ENCODE measurements at regions not wholly inside any gene's neighbourhood (a gene's known extent, or its start where the extent isn't known, plus 50 kb on each side); places are given as distances from the start of the nearest gene placed in this dataset.
A peak's percentile ranks its signal among the peaks of the same experiment; 100 is the strongest.
"Not testable (repeated sequence)": the region's sequence is repeated elsewhere in the genome, so short reads cannot be mapped to it uniquely, and the experiment has no call there.

- H3K4me3 ChIP-seq (ENCODE audit: low read depth in 1 of 5, low read length in 5 of 5) = no peak overlapping the region
- peaks cover 0 to 3% (median 0%) of the 10 kb centered on the region in 5 donors for H3K9me3 ChIP-seq (ENCODE audit: control insufficient read depth in 5 of 5, low read length in 5 of 5)
- H3K27ac ChIP-seq (ENCODE audit: low read depth, low read length) = no peak overlapping the region
- H3K36me3 ChIP-seq (ENCODE audit: control insufficient read depth in 5 of 5, insufficient read depth in 5 of 5, low read length in 5 of 5) = no peaks in the 10 kb centered on the region
- H3K4me1 ChIP-seq (ENCODE audit: control insufficient read depth in 5 of 5, insufficient read depth in 5 of 5, low read length in 5 of 5) = no peaks in the 10 kb centered on the region
- H3K27me3 ChIP-seq (ENCODE audit: control insufficient read depth in 5 of 5, insufficient read depth in 4 of 5, low read length in 5 of 5) = no peaks in the 10 kb centered on the region
- H3K9ac ChIP-seq (ENCODE audit: low read length in 5 of 5) = no peak overlapping the region
Observed at GRCh38 chr5:42131081-42131480, 206.0 kb downstream of the FBXO4 start.

- no peak overlapping the region for H3K27ac ChIP-seq (ENCODE audit: low read depth, low read length)
- no peaks in the 10 kb centered on the region for H3K36me3 ChIP-seq (ENCODE audit: control insufficient read depth in 5 of 5, insufficient read depth in 5 of 5, low read length in 5 of 5)
- H3K4me3 ChIP-seq (ENCODE audit: low read depth in 1 of 5, low read length in 5 of 5) = no peak overlapping the region
- H3K9me3 ChIP-seq (ENCODE audit: control insufficient read depth in 5 of 5, low read length in 5 of 5) = peaks cover 3 to 10% (median 4%) of the 10 kb centered on the region in 5 donors
- no peaks in the 10 kb centered on the region for H3K4me1 ChIP-seq (ENCODE audit: control insufficient read depth in 5 of 5, insufficient read depth in 5 of 5, low read length in 5 of 5)
- no peaks in the 10 kb centered on the region for H3K27me3 ChIP-seq (ENCODE audit: control insufficient read depth in 5 of 5, insufficient read depth in 4 of 5, low read length in 5 of 5)
- no peak overlapping the region for H3K9ac ChIP-seq (ENCODE audit: low read length in 5 of 5)
Observed at GRCh38 chr5:42143361-42143760, 218.3 kb downstream of the FBXO4 start.

- H3K27ac ChIP-seq (ENCODE audit: low read depth, low read length) = no peak overlapping the region
- H3K36me3 ChIP-seq (ENCODE audit: control insufficient read depth in 5 of 5, insufficient read depth in 5 of 5, low read length in 5 of 5) = no peaks in the 10 kb centered on the region
- H3K9ac ChIP-seq (ENCODE audit: low read length in 5 of 5) = no peak overlapping the region
- H3K4me3 ChIP-seq (ENCODE audit: low read depth in 1 of 5, low read length in 5 of 5) = peak overlapping the region in 2 of 5 donors; percentile 25 to 33
- H3K4me1 ChIP-seq (ENCODE audit: control insufficient read depth in 5 of 5, insufficient read depth in 5 of 5, low read length in 5 of 5) = peaks cover 0 to 17% (median 3%) of the 10 kb centered on the region in 5 donors
- H3K27me3 ChIP-seq (ENCODE audit: control insufficient read depth in 5 of 5, insufficient read depth in 4 of 5, low read length in 5 of 5) = no peaks in the 10 kb centered on the region
- peaks cover 8 to 29% (median 23%) of the 10 kb centered on the region in 5 donors for H3K9me3 ChIP-seq (ENCODE audit: control insufficient read depth in 5 of 5, low read length in 5 of 5)
Observed at GRCh38 chr5:42148813-42149212, 223.7 kb downstream of the FBXO4 start.

GRCh38 chr5:42157215-42157614 lies 232.1 kb downstream of the FBXO4 start:
- H3K4me3 ChIP-seq (ENCODE audit: low read depth in 1 of 5, low read length in 5 of 5) = no peak overlapping the region

GRCh38 chr5:42163083-42163482 lies 238.0 kb downstream of the FBXO4 start:
- Histone ChIP-seq H3K27me3 (ENCODE audit: control insufficient read depth in 5 of 5, insufficient read depth in 4 of 5, low read length in 5 of 5) (no peaks in the 10 kb centered on the region), H3K36me3 (ENCODE audit: control insufficient read depth in 5 of 5, insufficient read depth in 5 of 5, low read length in 5 of 5) (no peaks in the 10 kb centered on the region), H3K4me3 (ENCODE audit: low read depth in 1 of 5, low read length in 5 of 5) (no peak overlapping the region), H3K9ac (ENCODE audit: low read length in 5 of 5) (no peak overlapping the region), H3K9me3 (ENCODE audit: control insufficient read depth in 5 of 5, low read length in 5 of 5) (peaks cover 0 to under 1% (median 0%) of the 10 kb centered on the region in 5 donors), H3K27ac (ENCODE audit: low read depth, low read length) (no peak overlapping the region), H3K4me1 (ENCODE audit: control insufficient read depth in 5 of 5, insufficient read depth in 5 of 5, low read length in 5 of 5) (no peaks in the 10 kb centered on the region)

More at GRCh38 chr5:42157215-42157614, 232.1 kb downstream of the FBXO4 start:
- H3K9me3 ChIP-seq (ENCODE audit: control insufficient read depth in 5 of 5, low read length in 5 of 5) = no peaks in the 10 kb centered on the region
- peaks cover 0 to 7% (median 0%) of the 10 kb centered on the region in 5 donors for H3K36me3 ChIP-seq (ENCODE audit: control insufficient read depth in 5 of 5, insufficient read depth in 5 of 5, low read length in 5 of 5)
- H3K27me3 ChIP-seq (ENCODE audit: control insufficient read depth in 5 of 5, insufficient read depth in 4 of 5, low read length in 5 of 5) = no peaks in the 10 kb centered on the region
- H3K27ac ChIP-seq (ENCODE audit: low read depth, low read length) = no peak overlapping the region
- no peak overlapping the region for H3K9ac ChIP-seq (ENCODE audit: low read length in 5 of 5)
- H3K4me1 ChIP-seq (ENCODE audit: control insufficient read depth in 5 of 5, insufficient read depth in 5 of 5, low read length in 5 of 5) = peaks cover 0 to 10% (median 3%) of the 10 kb centered on the region in 5 donors

- peaks cover 0 to 2% (median 0%) of the 10 kb centered on the region in 5 donors for H3K9me3 ChIP-seq (ENCODE audit: control insufficient read depth in 5 of 5, low read length in 5 of 5)
- H3K27ac ChIP-seq (ENCODE audit: low read depth, low read length) = no peak overlapping the region
- H3K9ac ChIP-seq (ENCODE audit: low read length in 5 of 5) = no peak overlapping the region
- no peaks in the 10 kb centered on the region for H3K36me3 ChIP-seq (ENCODE audit: control insufficient read depth in 5 of 5, insufficient read depth in 5 of 5, low read length in 5 of 5)
- H3K4me1 ChIP-seq (ENCODE audit: control insufficient read depth in 5 of 5, insufficient read depth in 5 of 5, low read length in 5 of 5) = no peaks in the 10 kb centered on the region
- H3K4me3 ChIP-seq (ENCODE audit: low read depth in 1 of 5, low read length in 5 of 5) = no peak overlapping the region
- no peaks in the 10 kb centered on the region for H3K27me3 ChIP-seq (ENCODE audit: control insufficient read depth in 5 of 5, insufficient read depth in 4 of 5, low read length in 5 of 5)
Observed at GRCh38 chr5:42168091-42168670, 243.1 kb downstream of the FBXO4 start.

DNA sequence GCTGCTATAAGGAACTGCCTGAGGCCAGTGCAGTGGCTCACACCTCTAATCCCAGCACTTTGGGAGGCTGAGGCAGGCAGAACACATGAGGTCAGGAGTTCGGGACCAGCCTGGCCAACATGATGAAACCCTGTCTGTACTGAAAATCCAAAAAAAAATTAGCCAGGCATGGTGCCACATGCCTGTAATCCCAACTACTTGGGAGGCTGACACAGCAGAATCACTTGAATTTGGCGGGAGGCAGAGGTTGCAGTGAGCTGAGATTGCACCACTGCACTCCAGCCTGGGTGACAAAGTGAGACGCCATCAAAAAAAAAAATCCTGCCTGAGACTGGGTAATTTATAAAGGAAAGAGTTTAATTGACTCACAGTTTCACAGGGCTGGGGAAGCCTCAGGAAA lies 247.1 kb upstream of the GHR start:
- H3K9ac ChIP-seq (ENCODE audit: low read length in 5 of 5); H3K27me3 ChIP-seq (ENCODE audit: control insufficient read depth in 5 of 5, insufficient read depth in 4 of 5, low read length in 5 of 5); H3K36me3 ChIP-seq (ENCODE audit: control insufficient read depth in 5 of 5, insufficient read depth in 5 of 5, low read length in 5 of 5); H3K4me3 ChIP-seq (ENCODE audit: low read depth in 1 of 5, low read length in 5 of 5); H3K9me3 ChIP-seq (ENCODE audit: control insufficient read depth in 5 of 5, low read length in 5 of 5): not testable (repeated sequence)
- Histone ChIP-seq H3K4me1 (ENCODE audit: control insufficient read depth in 5 of 5, insufficient read depth in 5 of 5, low read length in 5 of 5) (peaks cover 0 to 27% (median 3%) of the 10 kb centered on the region in 5 donors), H3K27ac (ENCODE audit: low read depth, low read length) (peak overlapping the region; percentile 71)

GRCh38 chr5:42179843-42180242 lies 243.4 kb upstream of the GHR start:
- H3K27me3 ChIP-seq (ENCODE audit: control insufficient read depth in 5 of 5, insufficient read depth in 4 of 5, low read length in 5 of 5); H3K4me3 ChIP-seq (ENCODE audit: low read depth in 1 of 5, low read length in 5 of 5); H3K36me3 ChIP-seq (ENCODE audit: control insufficient read depth in 5 of 5, insufficient read depth in 5 of 5, low read length in 5 of 5); H3K9ac ChIP-seq (ENCODE audit: low read length in 5 of 5); H3K27ac ChIP-seq (ENCODE audit: low read depth, low read length); H3K9me3 ChIP-seq (ENCODE audit: control insufficient read depth in 5 of 5, low read length in 5 of 5): not testable (repeated sequence)
- peaks cover 0 to 20% (median 3%) of the 10 kb centered on the region in 5 donors for H3K4me1 ChIP-seq (ENCODE audit: control insufficient read depth in 5 of 5, insufficient read depth in 5 of 5, low read length in 5 of 5)

DNA sequence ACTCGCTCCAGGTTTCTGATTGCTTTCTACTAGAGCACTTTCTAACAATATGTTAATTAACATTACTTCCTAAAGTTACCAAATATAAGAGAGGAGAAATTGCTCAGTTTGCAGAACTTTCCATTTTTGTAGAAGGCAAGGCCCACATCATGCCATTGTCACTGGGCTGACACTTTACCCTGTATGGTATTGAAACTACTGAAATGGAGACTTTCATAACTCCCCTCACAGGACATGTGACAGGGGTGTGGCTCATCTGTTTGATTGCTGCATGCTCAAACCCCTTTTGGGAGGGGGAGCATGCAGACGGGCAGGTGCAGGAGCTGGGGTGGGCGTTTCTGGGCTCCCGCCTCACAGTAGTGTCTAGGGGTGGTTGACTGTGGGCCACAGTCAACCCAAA lies 206.3 kb upstream of the GHR start:
- Histone ChIP-seq H3K9ac (ENCODE audit: low read length in 5 of 5) (no peak overlapping the region), H3K27me3 (ENCODE audit: control insufficient read depth in 5 of 5, insufficient read depth in 4 of 5, low read length in 5 of 5) (no peaks in the 10 kb centered on the region), H3K36me3 (ENCODE audit: control insufficient read depth in 5 of 5, insufficient read depth in 5 of 5, low read length in 5 of 5) (no peaks in the 10 kb centered on the region), H3K9me3 (ENCODE audit: control insufficient read depth in 5 of 5, low read length in 5 of 5) (no peaks in the 10 kb centered on the region), H3K4me3 (ENCODE audit: low read depth in 1 of 5, low read length in 5 of 5) (no peak overlapping the region), H3K4me1 (ENCODE audit: control insufficient read depth in 5 of 5, insufficient read depth in 5 of 5, low read length in 5 of 5) (peaks cover 0 to 24% (median 10%) of the 10 kb centered on the region in 5 donors), H3K27ac (ENCODE audit: low read depth, low read length) (no peak overlapping the region)

DNA sequence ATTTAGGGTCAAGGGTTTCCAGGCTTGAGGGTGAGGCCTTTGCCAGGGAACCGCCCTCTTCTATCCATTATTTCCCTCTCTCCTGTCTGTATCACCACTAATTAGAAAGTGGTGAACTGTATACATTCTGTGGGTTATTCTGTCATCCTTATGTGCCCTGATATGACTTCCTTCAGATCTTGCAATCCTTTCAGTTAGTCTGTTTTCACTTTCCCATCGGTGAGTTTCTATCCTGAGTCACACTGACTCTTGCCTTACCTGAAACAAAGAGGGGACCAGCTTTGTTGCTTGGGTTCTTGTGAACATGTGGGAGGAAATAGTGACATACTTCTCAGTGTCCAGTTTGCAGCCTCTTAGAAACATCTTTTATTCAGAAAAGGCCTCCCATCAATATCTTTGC lies 205.4 kb upstream of the GHR start:
- Histone ChIP-seq H3K9me3 (ENCODE audit: control insufficient read depth in 5 of 5, low read length in 5 of 5) (no peaks in the 10 kb centered on the region), H3K27me3 (ENCODE audit: control insufficient read depth in 5 of 5, insufficient read depth in 4 of 5, low read length in 5 of 5) (no peaks in the 10 kb centered on the region), H3K4me3 (ENCODE audit: low read depth in 1 of 5, low read length in 5 of 5) (no peak overlapping the region), H3K4me1 (ENCODE audit: control insufficient read depth in 5 of 5, insufficient read depth in 5 of 5, low read length in 5 of 5) (peaks cover 0 to 28% (median 10%) of the 10 kb centered on the region in 5 donors), H3K9ac (ENCODE audit: low read length in 5 of 5) (peak overlapping the region in 1 of 5 donors; percentile 27), H3K36me3 (ENCODE audit: control insufficient read depth in 5 of 5, insufficient read depth in 5 of 5, low read length in 5 of 5) (no peaks in the 10 kb centered on the region), H3K27ac (ENCODE audit: low read depth, low read length) (peak overlapping the region; percentile 61)
